GM23338 (cell line): ENCODE measurements at regions not wholly inside any gene's neighbourhood (a gene's known extent, or its start where the extent isn't known, plus 50 kb on each side); places are given as distances from the start of the nearest gene placed in this dataset.

Experiments
- ATAC-seq: fragments of 200-7000 bp; cut with Tn5 transposase; 3 replicates; pipeline ENCODE4 v1.9.1; 2020
- DNase-seq: peaks from one replicate; pipeline ENCODE4 v3.0.0-alpha.2; 2015; ENCODE audit warnings: low spot score
- H2AFZ ChIP-seq: fragments of 200-600 bp; sonication (generic); 2 replicates; pipeline ENCODE4 v1.8.0; 2016; ENCODE audit warnings: antibody characterized with exemption, mild to moderate bottlenecking, moderate library complexity
- H3F3A ChIP-seq: fragments of 200-600 bp; sonication (generic); replicated peaks from 2 replicates; pipeline ENCODE4 v1.8.0; 2017; ENCODE audit warnings: antibody characterized with exemption, mixed run types, low read depth
- H3K27ac ChIP-seq: fragments of 200-600 bp; sonication (generic); 2 replicates; pipeline ENCODE4 v1.6.1; 2016; ENCODE audit warnings: low read depth
- H3K27me3 ChIP-seq: fragments of 200-600 bp; sonication (generic); 2 replicates; pipeline ENCODE4 v1.8.0; 2016; ENCODE audit warnings: mild to moderate bottlenecking, mixed run types, moderate library complexity; ENCODE audit not compliant: insufficient read depth
- H3K36me3 ChIP-seq: fragments of 200-600 bp; sonication (generic); 2 replicates; pipeline ENCODE4 v1.8.0; 2016; ENCODE audit warnings: mild to moderate bottlenecking; ENCODE audit not compliant: insufficient read depth
- H3K4me1 ChIP-seq: fragments of 200-600 bp; sonication (generic); 2 replicates; pipeline ENCODE4 v1.8.0; 2016; ENCODE audit warnings: mild to moderate bottlenecking, moderate library complexity; ENCODE audit not compliant: insufficient read depth
- H3K4me2 ChIP-seq: fragments of 200-600 bp; sonication (generic); 2 replicates; pipeline ENCODE4 v1.7.1; 2017; ENCODE audit warnings: mixed run types
- H3K4me3 ChIP-seq: fragments of 200-600 bp; sonication (generic); 2 replicates; pipeline ENCODE4 v1.6.1; 2016; ENCODE audit warnings: mixed run types
- H3K79me2 ChIP-seq: fragments of 200-600 bp; sonication (generic); replicated peaks from 2 replicates; pipeline ENCODE4 v1.8.0; 2017; ENCODE audit warnings: mild to moderate bottlenecking; ENCODE audit not compliant: insufficient read depth
- H3K9me2 ChIP-seq: fragments of 200-600 bp; sonication (generic); 2 replicates; pipeline ENCODE4 v1.8.0; 2017; ENCODE audit not compliant: insufficient read depth
- H4K20me1 ChIP-seq: fragments of 200-600 bp; sonication (generic); replicated peaks from 2 replicates; pipeline ENCODE4 v1.8.0; 2017; ENCODE audit warnings: mild to moderate bottlenecking; ENCODE audit not compliant: insufficient read depth
- H3K27ac Mint-ChIP-seq: 2 replicates; pipeline ENCODE4 v1.8.0; 2020; ENCODE audit warnings: inconsistent platforms, mild to moderate bottlenecking, moderate library complexity, mixed read lengths
- H3K27me3 Mint-ChIP-seq: 3 replicates; pipeline ENCODE4 v1.8.0; 2022; ENCODE audit warnings: low read depth, mild to moderate bottlenecking, moderate library complexity, mixed read lengths, inconsistent platforms; ENCODE audit not compliant: insufficient read depth, poor library complexity
- H3K36me3 Mint-ChIP-seq: 3 replicates; pipeline ENCODE4 v1.8.0; 2021; ENCODE audit warnings: low read depth, mild to moderate bottlenecking, inconsistent platforms, moderate library complexity, mixed read lengths
- H3K4me1 Mint-ChIP-seq: 3 replicates; pipeline ENCODE4 v1.8.0; 2020; ENCODE audit warnings: mild to moderate bottlenecking, inconsistent platforms, mixed read lengths
- H3K4me3 Mint-ChIP-seq: 3 replicates; pipeline ENCODE4 v1.8.0; 2021; ENCODE audit warnings: moderate library complexity, mild to moderate bottlenecking, inconsistent platforms, mixed read lengths
- H3K9me3 Mint-ChIP-seq: 3 replicates; pipeline ENCODE4 v1.8.0; 2020; ENCODE audit warnings: moderate library complexity, mild to moderate bottlenecking, inconsistent platforms, mixed read lengths
- CREB1 ChIP-seq: fragments of 250-450 bp; sonication (Bioruptor Pico); IDR thresholded peaks from 2 replicates; pipeline ENCODE4 v1.5.0; 2020; ENCODE audit warnings: low read depth, mild to moderate bottlenecking, moderate library complexity
- EZH2 ChIP-seq: fragments of 200-600 bp; sonication (generic); IDR thresholded peaks from one replicate; pipeline ENCODE4 v1.8.0; 2017; ENCODE audit warnings: antibody characterized with exemption, mild to moderate bottlenecking, low read depth; ENCODE audit not compliant: unreplicated experiment
- EZH2phosphoT487 ChIP-seq: fragments of 200-600 bp; sonication (generic); IDR thresholded peaks from one replicate; pipeline ENCODE4 v1.8.1; 2018; ENCODE audit warnings: antibody characterized with exemption; ENCODE audit not compliant: unreplicated experiment
- NANOG ChIP-seq: IDR thresholded peaks from 2 replicates; pipeline ENCODE4 v1.6.1; 2016; ENCODE audit warnings: antibody characterized with exemption, borderline replicate concordance
- POLR2AphosphoS5 ChIP-seq: IDR thresholded peaks from 2 replicates; pipeline ENCODE4 v1.6.1; 2016; ENCODE audit warnings: antibody characterized with exemption, low read depth
- REST ChIP-seq: IDR thresholded peaks from one replicate; pipeline ENCODE4 v1.6.1; 2018; ENCODE audit warnings: antibody characterized with exemption; ENCODE audit not compliant: unreplicated experiment
- STAT1 ChIP-seq: IDR thresholded peaks from one replicate; pipeline ENCODE4 v1.6.1; 2016; ENCODE audit warnings: antibody characterized with exemption; ENCODE audit not compliant: unreplicated experiment
- ZNF114 ChIP-seq: fragments of 250-450 bp; sonication (Bioruptor Pico); IDR thresholded peaks from 2 replicates; pipeline ENCODE4 v1.5.0; 2020; ENCODE audit warnings: mild to moderate bottlenecking, moderate library complexity
- ZNF331 ChIP-seq: fragments of 250-450 bp; sonication (Bioruptor Pico); IDR thresholded peaks from 2 replicates; pipeline ENCODE4 v1.5.0; 2020; ENCODE audit warnings: low read depth, mild to moderate bottlenecking, moderate library complexity
- ZNF462 ChIP-seq: fragments of 250-450 bp; sonication (Bioruptor Pico); IDR thresholded peaks from 2 replicates; pipeline ENCODE4 v1.5.0; 2020; ENCODE audit warnings: mild to moderate bottlenecking, moderate library complexity

GRCh38 chr10:118965096-118965495 is 64.4 kb upstream of the NANOS1 start (continued):
- no peak for TF ChIP-seq POLR2AphosphoS5
- TF ChIP-seq EZH2, result no peak

GRCh38 chr10:118965645-118966044 is 63.9 kb upstream of the NANOS1 start:
- Histone ChIP-seq H3K27me3 (no peaks in the 10 kb centered on the region), H3K27ac (no peak overlapping the region), H3K9me2 (no peaks in the 10 kb centered on the region), H3K36me3 (no peaks in the 10 kb centered on the region), H3K4me1 (no peaks in the 10 kb centered on the region), H3K79me2 (no peaks in the 10 kb centered on the region), H3K4me3 (no peak overlapping the region), H3F3A (no peaks in the 10 kb centered on the region), H2AFZ (no peak overlapping the region), H3K4me2 (no peak overlapping the region), H4K20me1 (no peaks in the 10 kb centered on the region)
- no peak for TF ChIP-seq STAT1
- no peak for TF ChIP-seq NANOG
- Mint-ChIP-seq H3K27ac (no peak overlapping the region), H3K9me3 (no peaks in the 10 kb centered on the region), H3K4me1 (peaks cover 6% of the 10 kb centered on the region), H3K36me3 (no peaks in the 10 kb centered on the region), H3K27me3 (peaks cover 6% of the 10 kb centered on the region), H3K4me3 (no peak overlapping the region)
- no peak for ATAC-seq
- DNase-seq, result no peak

GRCh38 chr10:118966076-118966849 is 63.3 kb upstream of the NANOS1 start:
- Histone ChIP-seq H3K27ac (no peak overlapping the region), H3K4me3 (no peak overlapping the region), H3K4me1 (no peaks in the 10 kb centered on the region), H4K20me1 (no peaks in the 10 kb centered on the region), H3K36me3 (no peaks in the 10 kb centered on the region), H2AFZ (no peak overlapping the region), H3K79me2 (no peaks in the 10 kb centered on the region), H3K27me3 (no peaks in the 10 kb centered on the region), H3F3A (no peaks in the 10 kb centered on the region), H3K4me2 (no peak overlapping the region), H3K9me2 (no peaks in the 10 kb centered on the region)
- H3K4me3 Mint-ChIP-seq, result no peak overlapping the region
- H3K9me3 Mint-ChIP-seq, result no peaks in the 10 kb centered on the region
- ATAC-seq (no peak), DNase-seq (no peak)
- H3K36me3 Mint-ChIP-seq, result no peaks in the 10 kb centered on the region
- H3K4me1 Mint-ChIP-seq, result peaks cover 6% of the 10 kb centered on the region
- H3K27me3 Mint-ChIP-seq, result peaks cover 6% of the 10 kb centered on the region
- H3K27ac Mint-ChIP-seq, result no peak overlapping the region
- TF ChIP-seq ZNF114 (CRISPR knock-in tag), result no peak
- no peak for TF ChIP-seq EZH2
- no peak for TF ChIP-seq ZNF331 (CRISPR knock-in tag)
- TF ChIP-seq CREB1 (CRISPR knock-in tag), result no peak
- TF ChIP-seq ZNF462, result no peak
- TF ChIP-seq REST, result no peak
- TF ChIP-seq EZH2phosphoT487, result no peak
